KMS-11 (cell line): ENCODE measurements at regions not wholly inside any gene's neighbourhood (a gene's known extent, or its start where the extent isn't known, plus 50 kb on each side); places are given as distances from the start of the nearest gene placed in this dataset.
A peak's percentile ranks its signal among the peaks of the same experiment; 100 is the strongest.

Experiments used
- H2AFZ ChIP-seq: fragments of 200-600 bp; sonication (generic); 2 replicates; pipeline ENCODE4 v1.6.1; 2016; ENCODE audit warnings: antibody characterized with exemption, mixed run types, low read depth
- H3K27ac ChIP-seq: fragments of 200-600 bp; sonication (generic); 2 replicates; pipeline ENCODE4 v1.6.1; 2016; ENCODE audit warnings: mild to moderate bottlenecking, mixed run types
- H3K27me3 ChIP-seq: fragments of 200-600 bp; sonication (generic); 2 replicates; pipeline ENCODE4 v1.6.1; 2017; ENCODE audit warnings: mild to moderate bottlenecking, low read depth, mixed run types, moderate library complexity; ENCODE audit not compliant: insufficient read depth
- H3K36me3 ChIP-seq: fragments of 200-600 bp; sonication (generic); 2 replicates; pipeline ENCODE4 v1.6.1; 2017; ENCODE audit warnings: mild to moderate bottlenecking, mixed run types; ENCODE audit not compliant: insufficient read depth
- H3K4me1 ChIP-seq: fragments of 200-600 bp; sonication (generic); 2 replicates; pipeline ENCODE4 v1.6.1; 2016; ENCODE audit warnings: mild to moderate bottlenecking, low read depth, mixed run types; ENCODE audit not compliant: poor library complexity, severe bottlenecking
- H3K4me2 ChIP-seq: fragments of 200-600 bp; sonication (generic); 2 replicates; pipeline ENCODE4 v1.7.0; 2016; ENCODE audit warnings: mild to moderate bottlenecking, mixed run types
- H3K4me3 ChIP-seq: fragments of 200-600 bp; sonication (generic); IDR thresholded peaks from 2 replicates; pipeline ENCODE4 v1.6.1; 2017; ENCODE audit warnings: low read depth, low read length, mixed read lengths; ENCODE audit not compliant: insufficient read depth
- H3K79me2 ChIP-seq: fragments of 200-600 bp; sonication (generic); 2 replicates; pipeline ENCODE4 v1.6.1; 2016; ENCODE audit warnings: low read depth, mixed run types; ENCODE audit not compliant: insufficient read depth
- H3K9ac ChIP-seq: fragments of 200-600 bp; sonication (generic); 2 replicates; pipeline ENCODE4 v1.6.1; 2016; ENCODE audit warnings: mild to moderate bottlenecking, mixed run types
- H4K20me1 ChIP-seq: fragments of 200-600 bp; sonication (generic); 2 replicates; pipeline ENCODE4 v1.6.1; 2016; ENCODE audit warnings: mild to moderate bottlenecking, mixed run types; ENCODE audit not compliant: insufficient read depth
- CTCF ChIP-seq: fragments of 200-600 bp; sonication (generic); conservative IDR thresholded peaks from 2 replicates; pipeline ENCODE4 v1.6.1; 2017; ENCODE audit warnings: low read depth, mild to moderate bottlenecking, antibody characterized with exemption, low read length, moderate library complexity, mixed read lengths

- Histone ChIP-seq H3K27me3 (no peaks in the 10 kb centered on the region), H3K4me1 (peaks cover 20% of the 10 kb centered on the region), H2AFZ (no peak overlapping the region), H3K4me3 (no peak overlapping the region), H3K79me2 (no peaks in the 10 kb centered on the region), H3K4me2 (peak overlapping the region; percentile 25; the same call in 1 of the 2 replicates), H3K36me3 (no peaks in the 10 kb centered on the region), H4K20me1 (no peaks in the 10 kb centered on the region), H3K9ac (no peak overlapping the region), H3K27ac (no peak overlapping the region)
- TF ChIP-seq CTCF: no peak
Observed at GRCh38 chr7:15885678-15886077, 199.2 kb upstream of the MEOX2 start.

GRCh38 chr7:15874774-15875173, 188.3 kb upstream of the MEOX2 start:
- Histone ChIP-seq H3K36me3 (no peaks in the 10 kb centered on the region), H3K9ac (no peak overlapping the region), H3K79me2 (no peaks in the 10 kb centered on the region), H3K4me3 (no peak overlapping the region), H3K4me1 (no peaks in the 10 kb centered on the region), H4K20me1 (no peaks in the 10 kb centered on the region), H3K4me2 (no peak overlapping the region), H3K27ac (no peak overlapping the region), H2AFZ (no peak overlapping the region), H3K27me3 (no peaks in the 10 kb centered on the region)
- no peak for TF ChIP-seq CTCF

- TF ChIP-seq CTCF: no peak
- no peak overlapping the region for H3K27ac ChIP-seq
- no peaks in the 10 kb centered on the region for H3K79me2 ChIP-seq
- no peaks in the 10 kb centered on the region for H3K36me3 ChIP-seq
- no peak overlapping the region for H3K4me2 ChIP-seq
- H3K4me1 ChIP-seq: no peaks in the 10 kb centered on the region
- no peaks in the 10 kb centered on the region for H4K20me1 ChIP-seq
- no peak overlapping the region for H2AFZ ChIP-seq
- no peaks in the 10 kb centered on the region for H3K27me3 ChIP-seq
- no peak overlapping the region for H3K9ac ChIP-seq
- no peak overlapping the region for H3K4me3 ChIP-seq
Observed at GRCh38 chr7:15870347-15870746, 183.9 kb upstream of the MEOX2 start.

- Histone ChIP-seq H3K27ac (no peak overlapping the region), H3K4me3 (no peak overlapping the region), H2AFZ (no peak overlapping the region), H3K9ac (no peak overlapping the region), H3K4me1 (no peaks in the 10 kb centered on the region), H3K27me3 (no peaks in the 10 kb centered on the region), H4K20me1 (no peaks in the 10 kb centered on the region), H3K4me2 (no peak overlapping the region), H3K79me2 (no peaks in the 10 kb centered on the region), H3K36me3 (no peaks in the 10 kb centered on the region)
- TF ChIP-seq CTCF: no peak
Observed at GRCh38 chr7:15867441-15867840, 181.0 kb upstream of the MEOX2 start.
